Naive thymus-derived CD4-positive, alpha-beta T cell (primary cell): ENCODE measurements at regions not wholly inside any gene's neighbourhood (a gene's known extent, or its start where the extent isn't known, plus 50 kb on each side); places are given as distances from the start of the nearest gene placed in this dataset.

Source experiments
- ATAC-seq: fragments of 150-1000 bp; cut with Tn5 transposase; 2 replicates; pipeline ENCODE4 v1.10.0; 2021; ENCODE audit warnings: mild to moderate bottlenecking, moderate library complexity
- CTCF ChIA-PET: fragments of 350-600 bp; sonication (Branson Sonifier 250); formaldehyde crosslinking; loops from one replicate; lab custom pipeline; 2021; ENCODE audit warnings: antibody characterized with exemption; lab: Charles Lee
- POLR2A ChIA-PET: fragments of 350-600 bp; sonication (Branson Sonifier 250); formaldehyde crosslinking; loops from one replicate; lab custom pipeline; 2021; ENCODE audit warnings: antibody characterized with exemption, inconsistent platforms; lab: Charles Lee
- DNase-seq, 9 donors: peaks; one replicate each; pipeline versions ENCODE4 v3.0.0 to v3.0.0-alpha.2; 2020 to 2022; ENCODE audit warnings: mixed read lengths in 1 of 9
- H3K27ac ChIP-seq: one replicate; pipeline ENCODE4 v1.7.0; 2013; ENCODE audit warnings: mild to moderate bottlenecking, low read depth, low read length, moderate library complexity
- H3K27me3 ChIP-seq, 2 donors: one replicate each; pipeline ENCODE4 v1.7.0; 2013; ENCODE audit warnings: low read length in 2 of 2, mild to moderate bottlenecking in 2 of 2, moderate library complexity in 2 of 2; ENCODE audit not compliant: control insufficient read depth in 2 of 2, insufficient read depth in 2 of 2
- H3K36me3 ChIP-seq, 3 experiments: 1 replicate in 2 of 3; 2 replicates in 1 of 3; pipeline ENCODE4 v1.7.0; 2013; ENCODE audit warnings: low read length in 3 of 3, mild to moderate bottlenecking in 3 of 3, moderate library complexity in 1 of 3; ENCODE audit not compliant: insufficient read depth in 3 of 3, control insufficient read depth in 2 of 3
- H3K4me1 ChIP-seq, 2 donors: one replicate each; pipeline ENCODE4 v1.7.0; 2013; ENCODE audit warnings: low read length in 2 of 2, mild to moderate bottlenecking in 2 of 2, moderate library complexity in 1 of 2; ENCODE audit not compliant: control insufficient read depth in 2 of 2, insufficient read depth in 2 of 2
- H3K4me3 ChIP-seq: 2 replicates; pipeline ENCODE4 v1.7.0; 2013; ENCODE audit warnings: mild to moderate bottlenecking, low read length
- H3K9me3 ChIP-seq, 3 experiments: 1 replicate in 2 of 3; 2 replicates in 1 of 3; pipeline ENCODE4 v1.7.0; 2013; ENCODE audit warnings: low read length in 3 of 3; ENCODE audit not compliant: control insufficient read depth in 2 of 3
- H3K27ac Mint-ChIP-seq, 9 donors: one replicate each; pipeline ENCODE4 v1.8.0; 2020 to 2022; ENCODE audit warnings: mixed read lengths in 9 of 9, mild to moderate bottlenecking in 8 of 9, moderate library complexity in 5 of 9, inconsistent platforms in 2 of 9
- H3K27me3 Mint-ChIP-seq, 5 donors: one replicate each; pipeline ENCODE4 v1.8.0; 2021 to 2022; ENCODE audit warnings: mixed read lengths in 5 of 5, mild to moderate bottlenecking in 1 of 5
- H3K36me3 Mint-ChIP-seq, 5 donors: one replicate each; pipeline ENCODE4 v1.8.0; 2020 to 2022; ENCODE audit warnings: mixed read lengths in 5 of 5, mild to moderate bottlenecking in 3 of 5, inconsistent platforms in 1 of 5
- H3K4me1 Mint-ChIP-seq, 7 donors: one replicate each; pipeline ENCODE4 v1.8.0; 2020 to 2022; ENCODE audit warnings: mixed read lengths in 7 of 7, mild to moderate bottlenecking in 3 of 7, inconsistent platforms in 1 of 7
- H3K4me3 Mint-ChIP-seq, 10 donors: one replicate each; pipeline ENCODE4 v1.8.0; 2020 to 2022; ENCODE audit warnings: mild to moderate bottlenecking in 10 of 10, mixed read lengths in 10 of 10, moderate library complexity in 6 of 10, inconsistent platforms in 2 of 10
- H3K9me3 Mint-ChIP-seq, 11 donors: one replicate each; pipeline ENCODE4 v1.8.0; 2020 to 2022; ENCODE audit warnings: mixed read lengths in 11 of 11, mild to moderate bottlenecking in 4 of 11, inconsistent platforms in 1 of 11, moderate library complexity in 1 of 11
- intact Hi-C, 2 donors: fragments of 100-400 bp; cut with micrococcal nuclease; formaldehyde crosslinking; loops; one replicate each; pipeline ENCODE4 v1.15.1; 2023

- CTCF ChIA-PET, result no interaction called here
- Mint-ChIP-seq H3K9me3 (peaks cover 0 to 15% (median 9%) of the 10 kb centered on the region in 11 donors), H3K36me3 (peaks cover 0 to 9% (median 4%) of the 10 kb centered on the region in 5 donors), H3K4me3 (no peak overlapping the region), H3K27me3 (peaks cover 0 to 30% (median 5%) of the 10 kb centered on the region in 5 donors), H3K27ac (no peak overlapping the region), H3K4me1 (no peaks in the 10 kb centered on the region)
- Histone ChIP-seq H3K27me3 (no peaks in the 10 kb centered on the region), H3K36me3 (no peaks in the 10 kb centered on the region), H3K9me3 (no peaks in the 10 kb centered on the region), H3K27ac (no peak overlapping the region), H3K4me3 (no peak overlapping the region), H3K4me1 (no peaks in the 10 kb centered on the region)
- intact Hi-C loops, result no loop called here
- ATAC-seq (no peak), DNase-seq (no peak)
- POLR2A ChIA-PET, result no interaction called here
Observed at GRCh38 chr1:101431956-101432510, 195.2 kb downstream of the S1PR1 start.

GRCh38 chr1:101435831-101436511 lies 199.2 kb downstream of the S1PR1 start:
- Histone ChIP-seq H3K27ac (no peak overlapping the region), H3K4me3 (no peak overlapping the region), H3K36me3 (no peaks in the 10 kb centered on the region), H3K27me3 (no peaks in the 10 kb centered on the region), H3K4me1 (no peaks in the 10 kb centered on the region), H3K9me3 (no peaks in the 10 kb centered on the region)
- H3K4me3 Mint-ChIP-seq, result no peak overlapping the region
- H3K27me3 Mint-ChIP-seq, result peaks cover 0 to 38% (median 8%) of the 10 kb centered on the region in 5 donors
- ChIA-PET POLR2A (no interaction called here), CTCF (no interaction called here)
- no peaks in the 10 kb centered on the region for H3K36me3 Mint-ChIP-seq
- no peak overlapping the region for H3K27ac Mint-ChIP-seq
- H3K9me3 Mint-ChIP-seq, result no peaks in the 10 kb centered on the region
- DNase-seq, result no peak
- no peak for ATAC-seq
- intact Hi-C loops, result loop anchor here in 1 of 2 donors (5.0 kb wide), 1 partner anchor 579 kb away; no protein-coding TSS in a partner anchor
- no peaks in the 10 kb centered on the region for H3K4me1 Mint-ChIP-seq

DNA sequence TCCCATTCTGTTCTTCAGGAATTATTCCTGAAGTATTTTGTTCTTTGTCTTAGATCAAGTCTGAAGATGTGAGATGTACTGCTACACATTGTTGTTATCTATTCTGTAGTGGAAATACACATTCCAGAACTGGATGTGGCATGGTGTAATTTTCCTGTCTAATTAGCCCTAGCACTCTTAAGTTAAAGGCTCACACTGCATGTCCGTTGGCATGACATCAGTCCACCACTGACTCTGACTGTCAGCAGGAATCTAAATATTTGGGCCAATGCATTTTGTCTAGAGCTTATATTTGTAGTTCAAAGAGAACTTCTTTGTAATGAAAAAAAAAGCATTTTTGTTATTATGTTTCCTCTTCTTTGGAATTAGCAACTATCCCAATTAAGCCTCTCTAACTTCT lies 201.0 kb downstream of the S1PR1 start:
- no peaks in the 10 kb centered on the region for H3K27me3 ChIP-seq
- no peak overlapping the region for H3K27ac ChIP-seq
- ATAC-seq (no peak), DNase-seq (no peak)
- H3K4me3 ChIP-seq, result no peak overlapping the region
- Mint-ChIP-seq H3K36me3 (no peaks in the 10 kb centered on the region), H3K27ac (no peak overlapping the region), H3K4me1 (no peaks in the 10 kb centered on the region), H3K27me3 (peaks cover under 1 to 37% (median 3%) of the 10 kb centered on the region in 5 donors), H3K9me3 (no peaks in the 10 kb centered on the region), H3K4me3 (no peak overlapping the region)
- ChIA-PET CTCF (interaction anchor here (0.9 to 1.0 kb wide), 3 partner anchors 127 to 153 kb away, joined by 3 to 4 read pairs (median 3); no protein-coding TSS in a partner anchor), POLR2A (no interaction called here)
- intact Hi-C loops, result loop anchor here (1.0 to 5.0 kb wide), 2 partner anchors 128 to 580 kb away; no protein-coding TSS in a partner anchor
- no peaks in the 10 kb centered on the region for H3K36me3 ChIP-seq
- H3K4me1 ChIP-seq, result no peaks in the 10 kb centered on the region
- H3K9me3 ChIP-seq, result no peaks in the 10 kb centered on the region

- Histone ChIP-seq H3K4me1 (no peaks in the 10 kb centered on the region), H3K36me3 (no peaks in the 10 kb centered on the region), H3K27me3 (no peaks in the 10 kb centered on the region), H3K27ac (no peak overlapping the region), H3K9me3 (no peaks in the 10 kb centered on the region), H3K4me3 (no peak overlapping the region)
- ATAC-seq (no peak), DNase-seq (no peak)
- no peaks in the 10 kb centered on the region for H3K9me3 Mint-ChIP-seq
- H3K4me1 Mint-ChIP-seq, result no peaks in the 10 kb centered on the region
- ChIA-PET POLR2A (no interaction called here), CTCF (interaction anchor here (0.9 to 1.0 kb wide), 4 partner anchors 9 to 153 kb away, joined by 3 to 4 read pairs (median 3); no protein-coding TSS in a partner anchor)
- H3K4me3 Mint-ChIP-seq, result no peak overlapping the region
- no peak overlapping the region for H3K27ac Mint-ChIP-seq
- peaks cover 0 to 33% (median 3%) of the 10 kb centered on the region in 5 donors for H3K27me3 Mint-ChIP-seq
- intact Hi-C loops, result loop anchor here (1.0 to 5.0 kb wide), 2 partner anchors 129 to 581 kb away; no protein-coding TSS in a partner anchor
- no peaks in the 10 kb centered on the region for H3K36me3 Mint-ChIP-seq
Observed at GRCh38 chr1:101438359-101438758, 201.5 kb downstream of the S1PR1 start.

GRCh38 chr1:101440485-101440884 lies 203.7 kb downstream of the S1PR1 start:
- no peaks in the 10 kb centered on the region for H3K4me1 Mint-ChIP-seq
- DNase-seq (no peak), ATAC-seq (no peak)
- H3K36me3 Mint-ChIP-seq, result no peaks in the 10 kb centered on the region
- POLR2A ChIA-PET, result no interaction called here
- H3K9me3 Mint-ChIP-seq, result no peaks in the 10 kb centered on the region
- Histone ChIP-seq H3K9me3 (no peaks in the 10 kb centered on the region), H3K4me1 (no peaks in the 10 kb centered on the region), H3K27me3 (no peaks in the 10 kb centered on the region), H3K36me3 (no peaks in the 10 kb centered on the region), H3K27ac (no peak overlapping the region), H3K4me3 (no peak overlapping the region)
- H3K27ac Mint-ChIP-seq, result no peak overlapping the region
- CTCF ChIA-PET, result interaction anchor here (1.0 kb wide), 1 partner anchor 131 kb away, joined by 3 read pairs; no protein-coding TSS in a partner anchor
- peaks cover 0 to 35% (median 3%) of the 10 kb centered on the region in 5 donors for H3K27me3 Mint-ChIP-seq
- no peak overlapping the region for H3K4me3 Mint-ChIP-seq
- intact Hi-C loops, result no loop called here

- POLR2A ChIA-PET, result no interaction called here
- CTCF ChIA-PET, result no interaction called here
- Histone ChIP-seq H3K4me1 (no peaks in the 10 kb centered on the region), H3K4me3 (no peak overlapping the region), H3K27me3 (no peaks in the 10 kb centered on the region), H3K27ac (no peak overlapping the region), H3K36me3 (no peaks in the 10 kb centered on the region), H3K9me3 (no peaks in the 10 kb centered on the region)
- DNase-seq (no peak), ATAC-seq (no peak)
- H3K9me3 Mint-ChIP-seq, result peaks cover 0 to 2% (median 0%) of the 10 kb centered on the region in 11 donors
- peaks cover under 1 to 34% (median 4%) of the 10 kb centered on the region in 5 donors for H3K27me3 Mint-ChIP-seq
- no peak overlapping the region for H3K27ac Mint-ChIP-seq
- H3K36me3 Mint-ChIP-seq, result peaks cover 0 to 5% (median 3%) of the 10 kb centered on the region in 5 donors
- intact Hi-C loops, result no loop called here
- H3K4me3 Mint-ChIP-seq, result no peak overlapping the region
- peaks cover 0 to under 1% (median 0%) of the 10 kb centered on the region in 7 donors for H3K4me1 Mint-ChIP-seq
Observed at GRCh38 chr1:101444381-101444780, 207.6 kb downstream of the S1PR1 start.
